ENCODE measurements at regions not wholly inside any gene's neighbourhood (a gene's known extent, or its start where the extent isn't known, plus 50 kb on each side); places are given as distances from the start of the nearest gene placed in this dataset.

DNA sequence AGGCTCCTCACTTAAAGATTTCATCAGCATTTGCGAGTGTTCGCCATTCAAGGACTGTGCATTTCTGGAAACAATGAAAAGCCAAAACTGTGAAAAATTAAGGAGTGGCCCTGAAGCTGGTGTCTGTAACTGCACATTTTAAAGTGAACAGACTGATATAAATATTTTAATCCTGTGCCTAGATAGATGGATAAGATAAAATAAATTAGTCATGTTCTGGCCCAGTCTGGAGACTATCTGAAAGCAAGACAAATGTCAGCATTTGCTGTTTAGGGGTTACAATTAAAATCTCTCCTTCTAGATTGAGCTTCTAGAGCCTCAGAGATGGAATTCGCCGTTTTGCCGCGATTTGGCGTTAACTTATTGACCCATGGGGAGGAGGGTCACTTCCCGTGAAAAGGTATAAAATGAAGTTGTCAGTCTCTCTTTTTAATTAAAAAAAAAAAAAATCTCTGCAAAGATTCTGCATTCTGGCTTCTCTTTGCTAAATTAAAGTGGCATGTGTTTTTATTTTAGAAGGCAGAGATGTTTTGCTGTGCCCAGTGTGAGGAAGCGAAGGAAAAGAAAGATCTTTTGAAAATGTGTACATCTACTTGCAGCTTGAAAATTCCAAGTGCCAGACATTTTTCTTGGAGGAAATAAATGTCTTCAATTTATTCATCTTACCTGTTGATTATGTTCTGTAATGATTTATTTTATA, 79.7 kb upstream of the WNT7B start:
- TF ChIP-seq, protein P1, sequence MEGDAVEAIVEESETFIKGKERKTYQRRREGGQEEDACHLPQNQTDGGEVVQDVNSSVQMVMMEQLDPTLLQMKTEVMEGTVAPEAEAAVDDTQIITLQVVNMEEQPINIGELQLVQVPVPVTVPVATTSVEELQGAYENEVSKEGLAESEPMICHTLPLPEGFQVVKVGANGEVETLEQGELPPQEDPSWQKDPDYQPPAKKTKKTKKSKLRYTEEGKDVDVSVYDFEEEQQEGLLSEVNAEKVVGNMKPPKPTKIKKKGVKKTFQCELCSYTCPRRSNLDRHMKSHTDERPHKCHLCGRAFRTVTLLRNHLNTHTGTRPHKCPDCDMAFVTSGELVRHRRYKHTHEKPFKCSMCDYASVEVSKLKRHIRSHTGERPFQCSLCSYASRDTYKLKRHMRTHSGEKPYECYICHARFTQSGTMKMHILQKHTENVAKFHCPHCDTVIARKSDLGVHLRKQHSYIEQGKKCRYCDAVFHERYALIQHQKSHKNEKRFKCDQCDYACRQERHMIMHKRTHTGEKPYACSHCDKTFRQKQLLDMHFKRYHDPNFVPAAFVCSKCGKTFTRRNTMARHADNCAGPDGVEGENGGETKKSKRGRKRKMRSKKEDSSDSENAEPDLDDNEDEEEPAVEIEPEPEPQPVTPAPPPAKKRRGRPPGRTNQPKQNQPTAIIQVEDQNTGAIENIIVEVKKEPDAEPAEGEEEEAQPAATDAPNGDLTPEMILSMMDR (IDR thresholded peaks at IDR 0.05 in 4 of 5, conservative IDR thresholded peaks at IDR 0.05 in 1 of 5): no peak
- no peak for TF ChIP-seq POLR2A (IDR thresholded peaks at IDR 0.05)
